GM18502 (cell line): ENCODE measurements at regions not wholly inside any gene's neighbourhood (a gene's known extent, or its start where the extent isn't known, plus 50 kb on each side); places are given as distances from the start of the nearest gene placed in this dataset.
A peak's percentile ranks its signal among the peaks of the same experiment; 100 is the strongest.

ENCODE experiments used
- ATAC-seq: cut with Tn5 transposase; IDR thresholded peaks from one replicate; pipeline ENCODE4 v1.9.1; 2021; ENCODE audit warnings: mild to moderate bottlenecking; ENCODE audit not compliant: unreplicated experiment, poor library complexity

DNA sequence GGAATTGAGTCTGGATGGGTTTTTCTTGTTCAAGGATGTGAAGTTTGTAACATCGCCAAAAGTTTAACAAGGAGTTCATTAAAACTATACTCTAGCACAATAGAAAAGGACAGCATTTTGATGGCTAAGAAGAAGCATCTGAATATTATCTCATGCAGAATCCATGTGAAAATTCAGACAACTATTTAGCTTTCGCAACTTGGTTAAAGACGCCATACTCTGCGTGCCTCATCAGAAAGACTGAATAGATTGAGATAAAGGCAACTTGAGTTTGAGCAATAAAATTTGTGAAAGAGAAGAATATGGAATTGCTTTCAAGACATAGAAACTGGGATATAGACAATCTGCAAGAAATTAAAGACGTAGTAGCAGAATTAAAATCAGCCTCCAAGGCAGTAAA lies 151.1 kb upstream of the MYOCD start:
- no peak for ATAC-seq

GRCh38 chr17:12519956-12520594 lies 145.6 kb upstream of the MYOCD start:
- ATAC-seq: no peak

GRCh38 chr17:12521416-12521815 lies 144.3 kb upstream of the MYOCD start:
- no peak for ATAC-seq

- ATAC-seq: no peak
These were observed 143.4 kb upstream of the MYOCD start for GRCh38 chr17:12522336-12522735.

- no peak for ATAC-seq
These were observed 142.9 kb upstream of the MYOCD start for GRCh38 chr17:12522743-12523183.

- no peak for ATAC-seq
These were observed 142.4 kb upstream of the MYOCD start for GRCh38 chr17:12523244-12523643.

DNA sequence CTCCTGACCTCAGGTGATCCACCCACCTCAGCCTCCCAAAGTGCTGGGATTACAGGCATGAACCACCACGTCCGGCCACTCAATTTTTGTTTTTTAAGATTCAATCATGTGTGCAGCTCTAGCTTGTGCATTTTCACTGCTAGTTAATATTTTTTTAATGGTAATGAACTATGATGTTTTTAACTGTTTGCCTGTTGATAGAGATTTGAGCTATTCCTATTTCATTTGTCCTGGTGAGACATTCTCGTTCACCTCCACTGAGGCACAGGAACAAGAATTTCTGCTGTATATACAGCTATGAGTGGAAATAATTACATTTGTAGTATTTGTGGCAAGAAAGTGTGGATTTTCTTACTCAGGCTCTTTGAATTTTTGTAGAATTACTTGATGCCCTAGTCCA lies 137.7 kb upstream of the MYOCD start:
- ATAC-seq: no peak

DNA sequence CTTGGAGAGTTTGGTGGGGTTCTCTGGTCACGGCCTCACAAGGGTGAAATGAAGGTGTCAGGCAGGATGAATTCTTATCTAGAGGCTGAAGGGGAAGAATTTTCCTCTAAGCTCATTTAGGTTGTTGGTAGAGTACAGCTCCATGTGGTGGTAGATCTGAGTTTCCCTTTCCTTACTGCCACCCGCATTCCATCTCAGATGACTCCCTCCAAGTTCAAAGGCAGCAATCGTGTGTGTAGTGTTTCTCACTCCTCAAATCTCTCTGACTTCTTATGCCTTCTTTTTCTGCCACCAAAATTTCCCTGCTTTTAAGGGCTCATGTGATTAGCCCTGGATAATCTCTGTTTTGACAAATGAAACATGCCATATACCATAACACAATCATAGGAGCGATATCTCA lies 135.5 kb upstream of the MYOCD start:
- no peak for ATAC-seq

DNA sequence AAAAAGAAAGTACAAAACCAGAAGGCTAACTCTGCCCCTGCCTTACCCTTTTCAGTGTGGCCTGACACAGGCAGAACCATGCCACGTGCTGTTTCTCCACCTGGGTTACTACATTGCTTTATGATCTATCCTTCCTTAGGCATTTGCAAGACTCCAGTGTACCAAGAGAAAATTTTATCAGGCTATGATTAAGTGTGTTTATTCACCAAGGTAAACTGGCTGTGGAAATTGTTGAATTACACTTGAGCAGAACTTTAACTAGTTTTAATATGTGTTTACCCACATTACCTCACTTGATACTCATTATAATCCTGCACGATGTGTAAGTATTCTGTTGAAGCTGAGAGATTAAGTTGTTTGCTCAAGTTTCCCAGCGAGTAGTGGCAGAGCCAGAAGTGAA lies 129.7 kb upstream of the MYOCD start:
- no peak for ATAC-seq

DNA sequence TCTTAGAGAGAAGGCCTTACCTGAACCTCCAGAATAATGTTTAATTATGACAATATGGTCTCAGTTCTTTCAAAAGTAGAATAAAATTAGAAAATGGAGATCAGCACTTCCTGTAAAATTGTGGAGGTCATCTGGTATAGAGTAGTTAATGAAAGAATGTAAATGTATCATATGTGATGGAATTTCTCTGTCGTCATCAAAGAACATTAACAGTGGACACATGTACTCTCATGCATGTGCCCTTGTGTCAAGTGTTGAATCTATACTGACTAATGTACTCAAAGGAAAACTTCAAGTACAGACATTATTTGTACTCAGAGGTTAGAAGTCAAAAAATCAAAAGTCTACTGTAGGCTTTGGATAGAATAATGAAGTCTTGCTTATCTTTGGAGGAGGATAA lies 129.2 kb upstream of the MYOCD start:
- ATAC-seq: no peak

- ATAC-seq: no peak
These were observed 128.3 kb upstream of the MYOCD start for GRCh38 chr17:12537436-12537835.

- no peak for ATAC-seq
These were observed 127.7 kb upstream of the MYOCD start for GRCh38 chr17:12538003-12538402.

- peak; percentile 78 for ATAC-seq
These were observed 119.7 kb upstream of the MYOCD start for GRCh38 chr17:12545877-12546513.

DNA sequence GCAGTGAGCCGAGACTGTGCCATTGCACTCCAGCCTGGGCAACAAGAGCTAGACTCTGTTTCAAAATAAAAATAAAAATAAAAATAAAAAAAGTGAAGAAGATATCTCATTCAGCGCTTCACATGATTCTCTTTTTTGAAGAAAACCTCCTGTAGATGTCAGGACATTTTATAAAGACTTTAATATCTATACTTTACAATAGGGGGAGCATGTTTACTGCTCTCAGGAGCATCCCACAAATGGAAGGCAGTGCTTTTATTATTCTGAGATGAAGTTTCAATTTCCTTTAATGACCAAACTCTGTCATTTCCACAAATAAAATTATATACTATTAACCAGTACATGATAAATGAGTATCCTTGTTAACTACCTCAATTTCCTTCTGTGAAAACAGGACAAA lies 118.7 kb upstream of the MYOCD start:
- no peak for ATAC-seq

DNA sequence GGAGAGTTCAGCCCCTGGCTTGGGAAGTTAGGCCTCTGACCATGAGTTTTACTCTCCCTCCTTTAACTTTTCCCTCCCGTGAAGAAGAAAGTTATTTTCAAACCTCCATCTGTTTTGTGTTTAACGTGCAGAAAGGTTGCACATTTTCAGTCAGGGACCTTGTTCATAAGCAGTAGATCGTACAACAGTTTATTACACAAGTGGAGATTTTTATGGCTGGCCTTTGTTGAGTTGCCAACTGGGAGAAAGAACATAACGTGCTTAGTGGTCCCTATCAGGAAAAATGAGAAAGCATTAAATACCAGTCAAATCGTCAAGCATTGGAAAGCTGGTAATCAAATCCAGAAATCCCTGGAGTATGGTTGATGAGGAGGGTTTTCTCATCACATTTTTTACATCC lies 117.9 kb upstream of the MYOCD start:
- ATAC-seq: no peak

GRCh38 chr17:12548558-12548957 lies 117.1 kb upstream of the MYOCD start:
- ATAC-seq: no peak

- ATAC-seq: no peak
These were observed 116.1 kb upstream of the MYOCD start for GRCh38 chr17:12549499-12550041.

GRCh38 chr17:12553625-12554024 lies 112.1 kb upstream of the MYOCD start:
- no peak for ATAC-seq

GRCh38 chr17:12554251-12554650 lies 111.4 kb upstream of the MYOCD start:
- ATAC-seq: no peak

GRCh38 chr17:12566291-12566690 lies 99.4 kb upstream of the MYOCD start:
- no peak for ATAC-seq

- no peak for ATAC-seq
These were observed 98.3 kb upstream of the MYOCD start for GRCh38 chr17:12567077-12568053.
